LNCaP clone FGC (cell line): ENCODE measurements at regions not wholly inside any gene's neighbourhood (a gene's known extent, or its start where the extent isn't known, plus 50 kb on each side); places are given as distances from the start of the nearest gene placed in this dataset.

Experiments
- DNase-seq: peaks from one replicate; pipeline ENCODE4 v3.0.0-alpha.2; 2011; ENCODE audit warnings: low read depth
- H3K4me3 ChIP-seq: 2 replicates; pipeline ENCODE4 v1.5.1; 2011; ENCODE audit warnings: mild to moderate bottlenecking, low read depth, low read length, control low read depth
- CTCF ChIP-seq: IDR thresholded peaks from 2 replicates; pipeline ENCODE4 v1.5.1; 2012; ENCODE audit warnings: mild to moderate bottlenecking; ENCODE audit not compliant: control insufficient read depth, insufficient read depth; ENCODE audit errors: extremely low read depth

GRCh38 chr1:71203241-71203640 lies 122.4 kb upstream of the ZRANB2 start:
- no peak for TF ChIP-seq CTCF
- H3K4me3 ChIP-seq, result no peak overlapping the region
- DNase-seq, result no peak

GRCh38 chr1:71200503-71200902 lies 119.7 kb upstream of the ZRANB2 start:
- no peak overlapping the region for H3K4me3 ChIP-seq
- DNase-seq, result no peak
- no peak for TF ChIP-seq CTCF

- peak; percentile 53 for TF ChIP-seq CTCF
- H3K4me3 ChIP-seq, result no peak overlapping the region
- peak; percentile 30 for DNase-seq
These were observed 115.8 kb upstream of the ZRANB2 start for GRCh38 chr1:71196685-71197084.

- no peak for DNase-seq
- no peak overlapping the region for H3K4me3 ChIP-seq
- TF ChIP-seq CTCF, result no peak
These were observed 112.3 kb upstream of the ZRANB2 start for GRCh38 chr1:71193153-71193552.

GRCh38 chr1:71191520-71191919 lies 110.7 kb upstream of the ZRANB2 start:
- DNase-seq, result no peak
- H3K4me3 ChIP-seq, result no peak overlapping the region
- no peak for TF ChIP-seq CTCF

- TF ChIP-seq CTCF, result no peak
- H3K4me3 ChIP-seq, result no peak overlapping the region
- no peak for DNase-seq
These were observed 110.0 kb upstream of the ZRANB2 start for GRCh38 chr1:71190843-71191242.

GRCh38 chr1:71184410-71184809 lies 103.6 kb upstream of the ZRANB2 start:
- no peak overlapping the region for H3K4me3 ChIP-seq
- TF ChIP-seq CTCF, result no peak
- no peak for DNase-seq
